Bronchial epithelial cell (primary cell): ENCODE measurements at regions not wholly inside any gene's neighbourhood (a gene's known extent, or its start where the extent isn't known, plus 50 kb on each side); places are given as distances from the start of the nearest gene placed in this dataset.

Source experiments
- DNase-seq: peaks from one replicate; pipeline ENCODE4 v3.0.0-alpha.2; 2010; ENCODE audit warnings: low read depth
- FAIRE-seq: peaks from 2 replicates; lab custom pipeline; 2011; peaks lifted over from hg19 to GRCh38; lab: Jason Lieb, UNC
- H3K27me3 ChIP-seq: 2 replicates; pipeline ENCODE4 v1.5.1; 2011; ENCODE audit warnings: low read length; ENCODE audit not compliant: control insufficient read depth, insufficient read depth
- H3K36me3 ChIP-seq: 2 replicates; pipeline ENCODE4 v1.5.1; 2011; ENCODE audit warnings: low read length; ENCODE audit not compliant: control insufficient read depth, insufficient read depth
- H3K4me3 ChIP-seq: 2 replicates; pipeline ENCODE4 v1.5.1; 2011; ENCODE audit warnings: mild to moderate bottlenecking, low read depth, low read length, control low read depth
- CTCF ChIP-seq: IDR thresholded peaks from 2 replicates; pipeline ENCODE4 v1.5.1; 2011; ENCODE audit warnings: mild to moderate bottlenecking, moderate library complexity, low read length, control low read depth, inconsistent platforms; ENCODE audit not compliant: insufficient read depth, severe bottlenecking

DNA sequence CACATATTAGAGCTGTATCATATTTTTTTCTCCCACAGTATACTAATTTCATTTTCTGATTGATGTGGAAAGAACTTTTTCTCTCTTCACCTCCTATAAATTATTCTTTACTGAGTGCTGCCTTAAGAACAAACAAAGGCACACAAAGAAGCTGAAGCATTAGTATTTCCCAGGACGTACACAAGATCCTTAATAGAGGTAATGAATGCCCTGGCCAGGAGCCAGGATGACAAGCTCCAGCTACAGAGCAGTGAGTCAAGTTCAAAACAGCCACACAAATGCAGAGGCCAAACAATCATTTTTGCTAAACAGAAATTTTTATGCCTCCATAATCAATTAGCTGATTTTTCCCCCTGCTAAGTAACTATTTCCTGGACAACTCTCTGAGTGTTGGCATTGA lies 639.6 kb downstream of the EPHA7 start:
- no peak for FAIRE-seq
- peak; percentile 87 for DNase-seq
- no peaks in the 10 kb centered on the region for H3K27me3 ChIP-seq
- H3K4me3 ChIP-seq = no peak overlapping the region
- no peak for TF ChIP-seq CTCF
- no peaks in the 10 kb centered on the region for H3K36me3 ChIP-seq

DNA sequence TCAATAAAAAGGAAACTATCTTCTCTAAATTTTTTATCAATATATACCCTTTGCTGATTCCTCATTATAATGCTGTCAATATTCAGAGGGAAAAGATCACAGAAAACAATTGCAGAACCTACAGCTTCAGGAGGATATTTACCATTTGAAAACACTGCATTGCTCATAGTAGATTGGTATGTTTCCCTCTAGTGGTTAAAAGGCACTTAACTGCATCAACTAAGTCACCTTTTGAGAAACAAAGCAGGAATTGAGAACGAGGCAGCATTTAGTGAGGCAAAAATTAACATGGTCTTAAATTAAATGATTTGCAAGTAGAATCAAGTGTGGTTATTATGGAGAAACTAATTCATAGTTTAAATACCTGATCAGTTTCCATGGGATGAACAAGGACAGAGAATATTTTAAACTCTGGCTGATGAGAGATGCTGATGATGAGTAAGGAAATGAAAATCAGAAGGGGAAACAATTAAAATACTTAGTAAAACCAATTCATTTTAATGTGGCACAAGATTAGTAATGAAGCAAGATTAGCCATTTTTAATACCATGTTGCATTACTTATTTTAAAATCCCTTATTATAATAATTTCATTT lies 642.1 kb downstream of the EPHA7 start:
- TF ChIP-seq CTCF = peak; percentile 62
- peak; percentile 71 for DNase-seq
- FAIRE-seq = no peak
- Histone ChIP-seq H3K27me3 (no peaks in the 10 kb centered on the region), H3K36me3 (no peaks in the 10 kb centered on the region), H3K4me3 (no peak overlapping the region)

GRCh38 chr6:92770540-92770939 lies 648.8 kb downstream of the EPHA7 start:
- no peak for DNase-seq
- FAIRE-seq = no peak
- no peaks in the 10 kb centered on the region for H3K36me3 ChIP-seq
- no peak overlapping the region for H3K4me3 ChIP-seq
- H3K27me3 ChIP-seq = no peaks in the 10 kb centered on the region
- no peak for TF ChIP-seq CTCF

DNA sequence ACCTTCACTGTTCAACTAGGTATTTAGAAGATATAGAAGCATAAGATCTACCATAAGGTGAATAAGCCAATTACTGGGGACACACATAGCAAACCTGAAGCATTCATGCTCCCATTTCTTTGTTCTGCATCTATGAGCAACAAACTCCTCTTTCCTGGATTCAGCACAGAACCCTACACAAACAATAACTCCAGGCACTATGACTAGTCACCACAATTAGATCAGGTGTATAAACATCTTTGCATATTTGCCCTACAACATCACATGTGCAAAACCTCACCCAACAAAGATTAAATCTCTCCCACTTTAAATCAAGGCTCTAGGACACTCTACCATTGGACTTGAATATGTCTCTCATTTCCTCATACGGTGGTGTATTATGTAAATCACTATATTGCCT lies 652.3 kb downstream of the EPHA7 start:
- Histone ChIP-seq H3K36me3 (no peaks in the 10 kb centered on the region), H3K27me3 (peaks cover 1% of the 10 kb centered on the region), H3K4me3 (no peak overlapping the region)
- no peak for TF ChIP-seq CTCF
- FAIRE-seq (no peak), DNase-seq (peak; percentile 68)

- FAIRE-seq = no peak
- no peak for TF ChIP-seq CTCF
Measured at GRCh38 chr6:92763680-92764079, 655.7 kb downstream of the EPHA7 start.

DNA sequence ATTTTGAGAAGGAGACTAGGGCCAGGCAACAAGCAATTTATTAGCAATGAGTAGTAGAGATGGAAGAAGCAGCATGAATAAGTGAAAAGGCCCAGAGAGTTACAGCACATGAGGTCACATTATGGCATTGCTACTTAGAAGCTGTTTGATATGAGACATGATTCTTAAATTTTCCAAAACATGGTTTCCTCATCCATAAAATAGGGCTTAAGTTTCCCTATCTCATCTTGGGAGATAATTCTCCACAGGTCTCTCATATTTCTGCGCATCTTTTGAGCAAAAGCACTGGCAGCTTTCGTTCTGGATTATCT lies 656.1 kb downstream of the EPHA7 start:
- Histone ChIP-seq H3K4me3 (no peak overlapping the region), H3K27me3 (peaks cover 1% of the 10 kb centered on the region), H3K36me3 (no peaks in the 10 kb centered on the region)
- FAIRE-seq (no peak), DNase-seq (no peak)
- TF ChIP-seq CTCF = no peak

More at GRCh38 chr6:92763680-92764079, 655.7 kb downstream of the EPHA7 start:
- Histone ChIP-seq H3K4me3 (no peak overlapping the region), H3K36me3 (no peaks in the 10 kb centered on the region), H3K27me3 (peaks cover 1% of the 10 kb centered on the region)
- no peak for DNase-seq
